ENCODE measurements at regions not wholly inside any gene's neighbourhood (a gene's known extent, or its start where the extent isn't known, plus 50 kb on each side); places are given as distances from the start of the nearest gene placed in this dataset.
"Not testable (repeated sequence)": the region's sequence is repeated elsewhere in the genome, so short reads cannot be mapped to it uniquely, and the experiment has no call there.

- DNase-seq (ENCODE audit: low spot score), result no peak
Observed at GRCh38 chr1:95615421-95615820, 381.4 kb downstream of the RWDD3 start.

DNA sequence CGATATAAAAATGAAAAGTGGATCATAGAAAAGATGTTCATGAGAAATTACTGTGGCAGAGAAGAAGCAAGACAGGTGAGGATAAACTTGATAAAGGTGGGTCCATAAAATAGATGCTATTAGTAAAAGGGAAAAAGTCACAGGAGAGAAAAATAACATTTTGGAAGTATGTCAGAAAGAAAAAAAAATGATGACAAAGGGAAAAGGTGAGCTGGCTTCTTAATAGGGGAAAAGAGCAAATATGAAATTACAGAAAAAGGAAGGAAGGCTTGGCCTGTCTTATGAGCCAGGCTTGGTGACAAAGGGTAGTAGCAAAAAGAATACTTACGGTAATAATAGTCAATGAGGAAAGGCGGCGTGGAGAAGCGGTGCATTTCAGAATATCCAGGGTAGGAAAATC lies 386.1 kb downstream of the RWDD3 start:
- no peak for DNase-seq (ENCODE audit: low spot score)

- DNase-seq (ENCODE audit: low spot score), result no peak
Observed at GRCh38 chr1:95622609-95623008, 388.6 kb downstream of the RWDD3 start.

DNA sequence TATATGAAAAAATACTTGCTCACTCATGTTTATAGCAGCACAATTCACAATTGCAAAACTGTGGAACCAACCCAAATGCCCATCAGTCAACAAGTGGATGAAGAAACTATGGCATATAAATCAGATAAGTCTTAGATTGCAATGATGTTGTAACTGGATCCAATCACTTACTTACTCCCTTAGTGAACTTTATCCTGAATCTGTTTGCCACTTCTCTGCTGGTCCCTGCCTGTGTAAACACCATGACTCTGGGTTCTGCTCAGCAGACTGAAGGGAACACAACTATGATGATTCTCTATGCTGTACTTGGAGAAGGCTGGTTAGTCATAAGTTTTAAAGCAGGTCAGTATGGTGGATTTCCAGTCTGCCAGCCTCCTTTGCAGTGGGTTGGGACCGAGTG lies 391.2 kb downstream of the RWDD3 start:
- DNase-seq (ENCODE audit: low spot score), result no peak

- no peak for DNase-seq (ENCODE audit: low spot score)
Observed at GRCh38 chr1:95627244-95627643, 393.2 kb downstream of the RWDD3 start.

DNA sequence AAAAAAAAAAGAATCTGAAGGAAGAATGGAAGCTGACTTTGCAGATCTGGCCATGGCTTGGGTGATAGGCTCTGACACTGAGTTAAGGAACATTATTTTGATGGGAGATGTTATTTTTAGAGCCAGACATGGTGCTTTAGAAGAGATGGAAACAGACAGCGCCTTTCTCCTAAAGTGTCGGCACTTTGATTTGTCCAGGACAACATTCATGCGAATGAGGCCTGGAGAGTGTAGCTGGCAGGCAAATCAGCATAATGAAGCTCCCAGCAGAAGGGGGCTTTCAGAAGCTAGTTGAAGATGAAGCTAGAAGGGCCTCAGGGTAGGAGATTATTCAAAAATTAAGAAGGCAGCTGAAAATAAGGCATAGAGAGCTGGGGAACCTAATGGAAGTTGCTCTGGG lies 397.7 kb downstream of the RWDD3 start:
- no peak for DNase-seq (ENCODE audit: low spot score)

DNA sequence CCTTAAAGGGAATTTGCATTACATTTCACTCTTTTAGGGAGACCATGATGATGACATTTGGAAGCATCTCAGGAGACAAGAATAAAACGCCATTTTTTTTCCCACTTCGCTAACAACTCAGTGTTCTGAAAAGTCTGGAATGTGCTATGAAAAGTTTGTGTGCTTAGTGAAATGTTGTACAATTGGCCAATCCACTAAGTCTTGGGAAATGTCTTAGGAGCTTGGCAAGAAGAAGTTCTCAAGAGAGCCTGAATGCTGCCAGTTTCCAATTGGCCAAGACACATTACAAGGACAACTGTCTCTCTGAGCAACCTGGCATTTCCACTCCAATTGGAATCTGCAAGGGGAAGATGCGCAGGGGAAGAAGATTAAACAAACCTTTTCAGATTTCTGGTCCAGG lies 401.8 kb downstream of the RWDD3 start:
- DNase-seq (ENCODE audit: low spot score), result no peak

- no peak for DNase-seq (ENCODE audit: low spot score)
Observed at GRCh38 chr1:95636897-95637296, 402.9 kb downstream of the RWDD3 start.

DNA sequence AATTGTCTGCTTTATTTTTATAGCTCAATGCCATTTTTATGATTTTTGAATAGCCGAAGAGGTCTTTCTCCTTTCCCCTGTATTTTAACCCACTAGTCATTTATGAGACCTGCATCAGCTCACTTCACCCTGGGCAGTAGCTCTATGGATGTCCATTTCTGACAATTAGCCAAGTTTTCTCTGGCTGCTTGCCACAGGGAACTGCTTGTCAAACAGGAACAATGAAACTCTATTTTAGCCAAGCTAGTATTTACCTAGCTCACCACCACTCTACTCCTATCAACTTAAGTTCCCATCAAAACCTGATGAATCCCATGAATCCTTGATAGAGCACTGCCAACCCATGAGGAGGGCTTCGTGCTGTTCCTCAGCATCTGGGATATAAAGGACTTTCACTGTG lies 406.7 kb downstream of the RWDD3 start:
- DNase-seq (ENCODE audit: low spot score), result no peak

DNA sequence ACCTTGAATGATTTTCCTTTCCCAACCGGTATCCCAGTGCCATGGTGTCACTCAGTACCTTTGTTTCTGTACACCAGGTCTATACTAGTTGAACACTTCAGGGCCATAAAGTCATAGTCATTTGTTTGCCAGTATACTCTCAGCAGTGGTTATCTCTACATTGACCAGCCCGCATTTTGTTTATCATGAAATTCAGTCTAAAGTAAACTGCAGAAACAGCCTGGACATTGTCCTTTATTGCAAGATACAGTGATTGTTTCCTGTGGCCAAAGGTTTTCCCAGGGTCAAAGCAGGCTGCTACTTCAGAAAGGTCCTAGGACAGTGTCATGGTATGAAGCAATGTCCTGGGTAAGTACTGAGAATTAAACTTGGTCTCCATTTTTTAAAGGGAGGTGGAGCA lies 407.4 kb downstream of the RWDD3 start:
- DNase-seq (ENCODE audit: low spot score), result no peak

DNA sequence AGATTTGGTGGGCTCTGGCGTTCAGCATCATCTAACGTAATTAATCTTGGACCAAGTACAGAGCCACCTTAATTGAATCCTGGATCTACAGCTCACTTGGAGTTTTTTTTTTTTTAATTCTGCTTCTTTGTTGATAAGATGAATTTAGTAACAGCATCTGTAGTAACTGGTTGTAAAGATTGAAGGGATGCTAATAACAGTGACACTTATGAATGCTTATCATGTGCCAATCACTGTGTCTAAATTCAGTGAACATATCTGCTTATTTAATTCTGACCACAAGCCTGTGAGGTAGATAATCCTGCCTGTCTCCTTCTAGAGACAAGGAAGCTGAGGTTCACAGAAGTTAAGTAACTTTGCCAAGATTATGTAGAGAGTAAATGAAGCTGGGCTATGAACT lies 408.0 kb downstream of the RWDD3 start:
- DNase-seq (ENCODE audit: low spot score), result no peak

- DNase-seq (ENCODE audit: low spot score), result no peak
Observed at GRCh38 chr1:95643071-95643470, 409.1 kb downstream of the RWDD3 start.

DNA sequence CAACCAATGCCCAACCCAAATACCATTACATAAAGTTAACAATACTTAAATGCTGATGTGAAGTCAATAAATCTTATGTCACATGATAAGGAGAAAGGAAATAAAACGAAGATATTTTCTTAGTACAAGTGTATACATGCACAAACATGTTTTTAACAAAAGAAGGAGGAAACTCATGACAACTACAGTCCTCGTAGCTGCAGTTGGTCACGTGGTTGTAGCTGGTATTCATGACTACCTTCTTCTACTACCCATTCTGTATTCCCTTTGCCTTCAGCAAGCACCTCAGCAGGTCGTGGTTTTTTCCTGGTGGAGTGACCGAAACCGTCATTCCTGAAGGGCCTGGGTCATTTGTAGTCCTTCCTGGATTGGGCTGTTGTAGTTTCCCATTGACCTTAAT lies 411.1 kb downstream of the RWDD3 start:
- DNase-seq (ENCODE audit: low spot score), result not testable (repeated sequence)

- DNase-seq (ENCODE audit: low spot score), result no peak
Observed at GRCh38 chr1:95650631-95651030, 416.6 kb downstream of the RWDD3 start.

DNA sequence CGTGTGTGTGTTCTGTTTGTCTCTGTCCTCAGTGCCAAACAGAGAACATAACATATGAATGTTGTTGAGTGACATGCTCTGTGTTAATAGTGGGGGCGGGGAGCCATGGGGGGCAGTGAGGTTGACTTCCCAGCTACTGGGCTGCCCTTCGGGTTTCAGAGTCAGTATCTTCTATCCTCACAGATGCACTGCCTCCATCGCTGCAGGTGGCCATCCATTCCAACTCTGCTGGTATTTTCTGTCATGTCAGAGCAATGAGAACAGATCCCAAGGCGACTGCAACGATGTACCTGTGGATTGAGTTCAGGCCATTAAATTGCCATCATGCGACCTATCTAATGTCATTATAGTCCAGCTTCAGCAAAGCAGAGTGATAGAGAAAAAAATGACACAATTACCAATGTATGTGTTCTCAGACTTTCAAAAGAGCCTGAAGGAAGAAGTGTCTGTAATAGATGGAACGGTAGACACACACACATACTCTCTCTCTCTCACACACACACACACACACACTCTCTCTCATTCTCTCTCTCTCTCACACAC lies 418.5 kb downstream of the RWDD3 start:
- DNase-seq (ENCODE audit: low spot score), result no peak

DNA sequence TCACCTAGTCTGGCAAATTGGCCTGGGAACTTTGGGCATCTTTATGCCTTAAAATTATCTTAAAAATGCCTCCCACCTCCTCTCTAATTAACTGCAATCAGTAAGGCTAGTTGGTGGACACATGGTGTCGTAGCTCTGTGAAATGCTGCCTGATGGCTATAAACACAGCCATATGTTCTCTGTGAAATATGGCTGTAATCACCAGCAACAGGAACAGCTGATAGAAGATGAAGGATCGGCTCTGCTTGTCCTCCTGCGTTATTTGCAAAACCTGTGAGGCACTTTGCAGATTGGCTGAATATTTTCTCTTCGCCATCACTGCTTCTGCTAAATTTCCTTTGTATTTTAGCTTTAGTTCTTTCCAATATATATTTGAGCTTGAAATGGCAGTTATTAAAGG lies 419.6 kb downstream of the RWDD3 start:
- no peak for DNase-seq (ENCODE audit: low spot score)

DNA sequence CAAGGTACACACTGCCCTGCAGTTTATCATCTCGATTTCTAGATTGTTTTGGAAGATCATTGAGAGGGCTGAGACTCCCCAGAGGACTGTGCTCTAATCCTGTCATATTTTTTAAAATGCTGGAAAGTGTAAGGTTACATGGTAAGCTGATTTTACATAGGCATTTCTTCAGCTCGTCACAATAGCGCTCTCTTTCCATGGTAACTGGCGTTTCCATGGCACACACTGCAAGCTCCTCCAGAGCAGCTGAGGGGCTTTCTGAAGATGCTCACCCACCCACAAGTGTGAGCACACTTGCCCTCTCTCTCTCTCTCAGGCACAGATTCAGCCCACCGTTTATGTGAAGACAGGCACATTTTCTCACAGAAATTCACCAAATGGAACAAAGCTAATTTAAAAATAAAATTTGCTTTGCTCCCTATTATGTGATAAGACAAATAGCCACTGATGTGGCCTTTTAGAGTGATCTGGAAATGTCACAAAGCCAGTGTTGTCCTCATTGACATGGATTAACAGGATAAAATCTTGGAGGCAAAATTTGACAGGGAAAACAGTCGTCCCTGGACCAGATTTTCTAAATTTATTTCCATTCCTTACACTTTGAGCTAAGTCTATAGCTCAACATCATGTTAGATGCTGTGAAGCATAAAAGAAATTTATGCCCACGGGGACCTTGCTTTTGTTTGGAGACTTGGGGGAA lies 421.5 kb downstream of the RWDD3 start:
- DNase-seq (ENCODE audit: low spot score), result no peak

DNA sequence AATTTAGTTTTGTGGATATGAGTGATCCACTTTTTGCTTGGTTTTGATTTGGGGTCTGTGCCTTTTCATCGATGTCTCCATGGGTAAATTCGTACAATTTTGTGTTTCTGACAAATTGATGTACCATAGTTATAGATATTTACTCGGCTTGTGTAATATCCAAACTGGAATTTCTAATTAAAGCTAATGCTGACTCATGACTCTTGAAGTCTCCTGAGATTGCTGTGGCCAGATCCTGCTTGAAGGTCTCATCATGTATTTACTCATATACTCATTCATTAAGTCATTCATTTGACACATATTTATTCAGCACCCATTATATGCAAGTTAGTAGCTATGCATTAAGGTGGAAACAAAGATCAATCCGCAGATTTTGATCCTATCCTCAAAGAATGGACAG lies 423.2 kb downstream of the RWDD3 start:
- DNase-seq (ENCODE audit: low spot score), result no peak

DNA sequence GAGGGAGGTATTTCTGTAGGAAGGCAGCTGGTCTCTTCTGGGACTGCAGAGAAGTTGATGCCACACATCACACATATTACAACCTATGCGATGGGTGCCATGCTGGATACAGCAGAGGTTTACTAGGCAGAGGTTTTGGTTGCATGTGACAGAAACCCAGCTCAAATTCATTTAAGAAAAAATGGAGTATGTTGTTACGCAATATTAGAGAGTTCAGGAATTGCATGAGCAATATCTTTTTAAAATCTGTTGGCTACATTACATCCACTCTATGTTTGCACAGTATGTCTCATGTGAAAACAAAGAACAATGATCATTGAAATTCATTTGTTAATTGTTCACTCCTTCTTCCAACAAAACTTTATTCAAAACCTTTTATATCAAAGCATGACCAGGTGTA lies 425.2 kb downstream of the RWDD3 start:
- DNase-seq (ENCODE audit: low spot score), result no peak

- no peak for DNase-seq (ENCODE audit: low spot score)
Observed at GRCh38 chr1:95659588-95659987, 425.6 kb downstream of the RWDD3 start.

GRCh38 chr1:95660736-95661135 lies 426.7 kb downstream of the RWDD3 start:
- DNase-seq (ENCODE audit: low spot score), result no peak

GRCh38 chr1:95663530-95663929 lies 429.5 kb downstream of the RWDD3 start:
- not testable (repeated sequence) for DNase-seq (ENCODE audit: low spot score)

DNA sequence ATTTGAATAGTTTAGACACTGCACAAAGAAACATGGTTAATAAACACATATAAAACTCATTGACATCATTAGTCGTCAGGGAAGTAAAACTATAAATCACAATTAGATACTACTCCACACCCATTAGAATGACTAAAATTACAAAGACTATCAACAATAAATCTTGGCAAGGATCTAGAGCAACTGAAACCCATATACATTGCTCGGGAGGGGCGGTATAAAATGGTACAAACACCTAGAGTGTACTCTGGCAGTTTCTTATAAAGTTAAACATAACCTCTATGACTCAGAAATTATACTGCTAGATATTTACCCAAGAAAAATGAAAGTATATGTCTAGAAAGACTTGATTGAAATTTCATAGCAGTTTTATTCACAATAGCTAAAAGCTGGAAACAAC lies 434.2 kb downstream of the RWDD3 start:
- DNase-seq (ENCODE audit: low spot score), result no peak

GRCh38 chr1:95669638-95670037 lies 435.6 kb downstream of the RWDD3 start:
- DNase-seq (ENCODE audit: low spot score), result not testable (repeated sequence)

All from GM03348 (cell line).